Heart right ventricle (tissue), 16 donors: ENCODE measurements at regions not wholly inside any gene's neighbourhood (a gene's known extent, or its start where the extent isn't known, plus 50 kb on each side); places are given as distances from the start of the nearest gene placed in this dataset.
"Not testable (repeated sequence)": the region's sequence is repeated elsewhere in the genome, so short reads cannot be mapped to it uniquely, and the experiment has no call there.

Source experiments
- ATAC-seq, 8 donors: fragments of 200-7000 bp; cut with Tn5 transposase; one replicate each; pipeline ENCODE4 v1.9.1; 2020; ENCODE audit warnings: mild to moderate bottlenecking in 8 of 8, moderate library complexity in 8 of 8, moderate number of reproducible peaks in 1 of 8
- DNase-seq, 2 donors: peaks; one replicate each; pipeline ENCODE4 v3.0.0-alpha.2; 2020
- H3K27ac ChIP-seq, 10 donors: fragments of 200-600 bp; sonication (generic) in 2 of 10; one replicate each; pipeline versions ENCODE4 v1.5.0 to v1.8.0; 2020 to 2022; ENCODE audit warnings: mild to moderate bottlenecking in 3 of 10
- H3K27me3 ChIP-seq, 7 donors: fragments of 200-600 bp; one replicate each; pipeline ENCODE4 v1.8.0; 2021 to 2022; ENCODE audit warnings: mild to moderate bottlenecking in 2 of 7
- H3K36me3 ChIP-seq, 9 donors: fragments of 200-600 bp; sonication (generic) in 1 of 9; one replicate each; pipeline versions ENCODE4 v1.5.0 to v1.8.0; 2020 to 2022; ENCODE audit warnings: mild to moderate bottlenecking in 2 of 9
- H3K4me1 ChIP-seq, 9 donors: fragments of 200-600 bp; sonication (generic) in 1 of 9; one replicate each; pipeline versions ENCODE4 v1.5.0 to v1.8.0; 2020 to 2022; ENCODE audit warnings: mild to moderate bottlenecking in 4 of 9
- H3K4me3 ChIP-seq, 10 donors: fragments of 200-600 bp; sonication (generic) in 2 of 10; one replicate each; pipeline versions ENCODE4 v1.5.0 to v1.8.0; 2020 to 2022; ENCODE audit warnings: mild to moderate bottlenecking in 7 of 10, moderate library complexity in 2 of 10
- H3K9me3 ChIP-seq, 11 donors: fragments of 200-600 bp in 10 of 11; sonication (generic) in 2 of 11; one replicate each; pipeline versions ENCODE4 v1.5.0 to v1.8.0; 2013 to 2022; ENCODE audit warnings: mild to moderate bottlenecking in 2 of 11, control low read depth in 1 of 11, moderate library complexity in 1 of 11
- WGBS, 2 donors: extraction: QIAGEN DNeasy Blood & Tissue Kit; methylation state at CpG; one replicate each; pipeline ENCODE4 v1.1.7; 2013; ENCODE audit warnings: inconsistent platforms in 1 of 2; 5-methylcytosine and 5-hydroxymethylcytosine counted together
- intact Hi-C, 10 donors: fragments of 100-400 bp; cut with DNase I; formaldehyde crosslinking; loops; one replicate each; pipeline versions ENCODE4 v1.11.1 to v1.14.2; 2022
- TF ChIP-seq, protein P1 (sequence below), 9 donors: fragments of 200-600 bp; sonication (generic) in 2 of 9; IDR thresholded peaks; one replicate each; pipeline versions ENCODE4 v1.5.0 to v1.8.0; 2021 to 2022; ENCODE audit warnings: antibody characterized with exemption in 9 of 9, mild to moderate bottlenecking in 5 of 9, moderate library complexity in 1 of 9
- donor health status: Arrhythmogenic right ventricular cardiomyopathy.
- donor health status: ischemic (EF 13 %, LVEDD 7.1; RV severe dilation, severe dysfunction).
- donor health status: healthy with polysubstance abuse.
- donor health status: DM: no; HTN: yes; CAD: no.
- donor health status: DM: no; HTN: no; CAD: no.
- donor health status: ischemic (EF 25% LVEDD 6.9; RV normal size, moderate dysfunction).
- donor health status: ischemic (EF 25% LVEDD 5.7; RV mildly dilated, moderate dysfunction).
- donor health status: healthy.
- donor health status: DM: yes; HTN: yes; CAD: no.
- donor health status: Ischemic cardiomyopathy.
- donor health status: ischemic (EF 35%, LVEDD 5.7; RV mildly dilated, moderate dysfunction).
- donor health status: nonischemic (EF 11% LVEDD 7.7; RV severe dilation, severe dysfunction).
- donor health status: DM: yes; HTN: yes; CAD: no.
- donor health status: PGD.
- donor health status: ischemic (EF 29% LVEDD 5.4; RV normal size, mild dysfunction).
- donor health status: nonischemic (EF 23%, LVEDD 6.1; RV moderate dilation, normal function).

DNA sequence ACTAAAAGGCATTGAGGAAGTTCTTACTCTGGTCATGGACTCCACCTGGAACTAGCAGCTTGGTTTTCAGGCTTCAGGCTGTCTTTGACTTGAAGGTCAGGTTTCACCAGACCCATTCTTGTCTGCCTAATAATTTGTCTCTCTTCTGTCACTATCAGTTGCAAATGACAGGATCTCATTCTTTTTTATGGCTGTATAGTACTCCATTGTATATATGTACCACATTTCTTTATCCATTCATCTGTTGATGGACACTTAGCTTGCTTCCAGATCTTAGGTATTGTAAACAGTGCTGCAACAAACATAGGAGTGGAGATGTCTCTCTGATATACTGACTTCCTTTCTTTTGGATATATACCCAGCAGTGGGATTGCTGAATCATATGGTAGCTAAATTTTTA lies 73.1 kb upstream of the SYNCRIP start:
- Histone ChIP-seq H3K36me3 (no peaks in the 10 kb centered on the region), H3K27me3 (no peaks in the 10 kb centered on the region), H3K9me3 (peaks cover 0 to 7% (median 0%) of the 10 kb centered on the region in 11 donors), H3K27ac (no peak overlapping the region), H3K4me1 (no peaks in the 10 kb centered on the region), H3K4me3 (no peak overlapping the region)
- DNase-seq = no peak
- no peak for ATAC-seq
- intact Hi-C loops = no loop called here
- TF ChIP-seq, protein P1, sequence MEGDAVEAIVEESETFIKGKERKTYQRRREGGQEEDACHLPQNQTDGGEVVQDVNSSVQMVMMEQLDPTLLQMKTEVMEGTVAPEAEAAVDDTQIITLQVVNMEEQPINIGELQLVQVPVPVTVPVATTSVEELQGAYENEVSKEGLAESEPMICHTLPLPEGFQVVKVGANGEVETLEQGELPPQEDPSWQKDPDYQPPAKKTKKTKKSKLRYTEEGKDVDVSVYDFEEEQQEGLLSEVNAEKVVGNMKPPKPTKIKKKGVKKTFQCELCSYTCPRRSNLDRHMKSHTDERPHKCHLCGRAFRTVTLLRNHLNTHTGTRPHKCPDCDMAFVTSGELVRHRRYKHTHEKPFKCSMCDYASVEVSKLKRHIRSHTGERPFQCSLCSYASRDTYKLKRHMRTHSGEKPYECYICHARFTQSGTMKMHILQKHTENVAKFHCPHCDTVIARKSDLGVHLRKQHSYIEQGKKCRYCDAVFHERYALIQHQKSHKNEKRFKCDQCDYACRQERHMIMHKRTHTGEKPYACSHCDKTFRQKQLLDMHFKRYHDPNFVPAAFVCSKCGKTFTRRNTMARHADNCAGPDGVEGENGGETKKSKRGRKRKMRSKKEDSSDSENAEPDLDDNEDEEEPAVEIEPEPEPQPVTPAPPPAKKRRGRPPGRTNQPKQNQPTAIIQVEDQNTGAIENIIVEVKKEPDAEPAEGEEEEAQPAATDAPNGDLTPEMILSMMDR (IDR thresholded peaks at IDR 0.05) = no peak

DNA sequence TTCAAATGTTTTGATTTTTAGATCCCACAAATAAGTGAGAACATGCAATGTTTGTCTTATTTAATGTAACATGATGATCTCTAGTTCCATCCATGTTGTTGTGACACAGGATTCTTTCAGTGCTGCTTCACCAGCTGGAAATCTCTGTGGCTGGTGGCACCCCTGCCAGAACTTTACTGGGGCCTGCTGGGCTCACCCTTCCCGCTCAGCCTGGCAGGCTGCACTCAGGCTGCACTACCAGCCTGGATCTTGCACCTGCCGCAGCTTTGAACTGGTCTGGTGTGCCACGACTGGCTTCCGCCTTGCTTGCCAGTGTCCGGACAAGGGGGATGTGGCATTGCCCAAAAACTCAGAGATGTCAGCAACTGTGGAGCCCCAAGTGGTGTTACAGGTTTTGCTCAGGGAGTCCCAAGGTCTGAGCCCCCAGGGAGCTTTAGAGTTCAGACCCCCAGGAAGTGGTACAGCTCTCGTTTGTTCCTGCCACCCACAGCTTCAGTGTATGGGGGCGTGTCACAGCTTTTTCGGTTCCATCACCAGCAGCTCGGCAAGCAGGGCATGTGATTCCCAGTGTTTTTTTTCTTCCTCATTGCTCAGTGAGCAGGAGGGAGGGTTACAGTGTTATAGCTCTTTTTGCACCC lies 72.3 kb upstream of the SYNCRIP start:
- TF ChIP-seq, protein P1 (IDR thresholded peaks at IDR 0.05) = no peak
- Histone ChIP-seq H3K9me3 (peaks cover 0 to 12% (median 0%) of the 10 kb centered on the region in 11 donors), H3K4me3 (no peak overlapping the region), H3K27ac (no peak overlapping the region), H3K27me3 (no peaks in the 10 kb centered on the region), H3K36me3 (no peaks in the 10 kb centered on the region), H3K4me1 (no peaks in the 10 kb centered on the region)
- DNase-seq (no peak), ATAC-seq (no peak)
- intact Hi-C loops = no loop called here
- WGBS, 2 donors = 81 to 91% methylated on average over 9 of the region's 9 CpGs

DNA sequence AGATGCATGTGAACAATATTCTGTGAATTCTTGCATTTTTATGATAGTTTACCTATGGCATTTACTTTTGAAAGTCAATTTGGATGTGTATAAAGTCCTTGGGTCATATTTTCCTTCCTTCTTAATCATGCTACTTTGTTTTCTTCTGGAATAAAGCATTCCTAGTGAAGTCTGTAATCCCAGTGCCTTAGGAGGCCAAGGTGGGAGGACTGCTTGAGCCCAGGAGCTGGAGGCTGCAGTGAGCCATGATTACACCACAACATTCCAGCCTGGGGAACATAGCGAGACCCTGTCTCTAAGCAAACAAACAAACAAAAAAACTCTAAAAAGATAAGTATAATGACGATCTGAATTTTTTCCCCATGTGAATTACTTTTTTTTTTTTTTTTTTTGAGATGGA lies 69.7 kb upstream of the SYNCRIP start:
- H3K36me3 ChIP-seq = no peaks in the 10 kb centered on the region
- no peaks in the 10 kb centered on the region for H3K27me3 ChIP-seq
- no peak for DNase-seq
- WGBS, 2 donors = 81 to 85% methylated on average over 2 of the region's 2 CpGs
- H3K4me3 ChIP-seq = no peak overlapping the region
- intact Hi-C loops = no loop called here
- peaks cover 0 to 22% (median 0%) of the 10 kb centered on the region in 11 donors for H3K9me3 ChIP-seq
- no peaks in the 10 kb centered on the region for H3K4me1 ChIP-seq
- no peak overlapping the region for H3K27ac ChIP-seq
- ATAC-seq = no peak
- TF ChIP-seq, protein P1 (IDR thresholded peaks at IDR 0.05) = no peak

DNA sequence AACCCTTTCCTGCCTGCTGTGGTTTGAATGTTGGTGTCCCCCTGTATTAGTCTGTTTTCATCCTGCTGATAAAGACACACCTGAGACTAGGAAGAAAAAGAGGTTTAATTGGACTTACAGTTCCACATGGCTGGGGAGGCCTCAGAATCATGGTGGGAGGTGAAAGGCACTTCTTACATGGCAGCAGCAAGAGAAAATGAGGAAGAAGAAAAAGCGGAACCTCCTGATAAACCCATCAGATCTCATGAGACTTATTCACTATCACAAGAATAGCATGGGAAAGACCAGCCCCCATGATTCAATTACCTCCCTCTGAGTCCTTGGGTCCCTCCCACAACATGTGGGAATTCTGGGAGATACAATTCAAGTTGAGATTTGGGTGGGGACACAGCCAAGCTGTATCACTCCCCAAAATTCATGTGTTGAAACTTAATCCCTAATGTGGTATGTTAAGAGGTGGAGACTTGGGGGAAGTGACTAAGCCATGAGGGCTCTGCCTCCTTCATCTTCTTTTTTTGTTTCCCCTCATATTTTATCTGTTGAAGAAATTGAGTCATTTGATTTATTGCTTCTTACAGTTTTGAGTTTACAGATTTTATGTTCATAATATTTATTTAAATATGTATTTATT lies 64.9 kb upstream of the SYNCRIP start:
- H3K4me1 ChIP-seq = not testable (repeated sequence)

DNA sequence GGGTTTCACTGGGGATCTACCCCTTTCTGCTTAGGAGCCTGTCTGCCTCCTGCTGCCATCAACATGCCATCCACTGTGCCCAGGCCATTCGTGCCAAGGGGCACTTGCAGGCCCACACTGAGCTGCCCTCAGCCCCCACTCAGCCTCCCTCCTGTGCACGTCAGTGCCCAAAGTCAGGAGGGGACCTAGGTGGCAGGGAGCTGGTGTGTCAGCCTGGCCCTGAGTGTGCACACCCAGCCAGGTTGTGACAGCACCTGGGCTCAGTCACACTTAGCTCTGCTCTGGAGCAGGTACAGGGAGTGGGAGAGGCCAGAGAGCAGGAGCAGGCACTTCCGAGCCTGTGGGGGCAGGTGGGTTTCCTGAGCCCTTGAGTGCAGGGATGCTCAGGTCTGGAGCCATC lies 63.6 kb upstream of the SYNCRIP start:
- WGBS, 2 donors = 76 to 89% methylated on average over 3 of the region's 3 CpGs
- TF ChIP-seq, protein P1 (IDR thresholded peaks at IDR 0.05) = no peak
- no peak overlapping the region for H3K4me3 ChIP-seq
- no peak for DNase-seq
- peak in 1 of 8 donors; percentile 13 for ATAC-seq
- H3K4me1 ChIP-seq = no peaks in the 10 kb centered on the region
- H3K27ac ChIP-seq = no peak overlapping the region
- no peaks in the 10 kb centered on the region for H3K27me3 ChIP-seq
- peaks cover 0 to 16% (median 0%) of the 10 kb centered on the region in 11 donors for H3K9me3 ChIP-seq
- intact Hi-C loops = no loop called here
- H3K36me3 ChIP-seq = no peaks in the 10 kb centered on the region

More for the DNA sequence above, 64.9 kb upstream of the SYNCRIP start:
- H3K36me3 ChIP-seq, H3K27me3 ChIP-seq, intact Hi-C loops, DNase-seq, ATAC-seq, H3K4me3 ChIP-seq, H3K27ac ChIP-seq: not testable (repeated sequence)
- WGBS, 2 donors = 70 to 82% methylated on average over 1 of the region's 1 CpG
- peaks cover 0 to 16% (median 0%) of the 10 kb centered on the region in 11 donors for H3K9me3 ChIP-seq
